NCI-H748 (cell line): ENCODE measurements at regions not wholly inside any gene's neighbourhood (a gene's known extent, or its start where the extent isn't known, plus 50 kb on each side); places are given as distances from the start of the nearest gene placed in this dataset.
"Not testable (repeated sequence)": the region's sequence is repeated elsewhere in the genome, so short reads cannot be mapped to it uniquely, and the experiment has no call there.

Source experiments
- DNase-seq: peaks from one replicate; lab custom pipeline; 2025; ENCODE audit not compliant: unreplicated experiment; lab: John Stamatoyannopoulos, UW

DNA sequence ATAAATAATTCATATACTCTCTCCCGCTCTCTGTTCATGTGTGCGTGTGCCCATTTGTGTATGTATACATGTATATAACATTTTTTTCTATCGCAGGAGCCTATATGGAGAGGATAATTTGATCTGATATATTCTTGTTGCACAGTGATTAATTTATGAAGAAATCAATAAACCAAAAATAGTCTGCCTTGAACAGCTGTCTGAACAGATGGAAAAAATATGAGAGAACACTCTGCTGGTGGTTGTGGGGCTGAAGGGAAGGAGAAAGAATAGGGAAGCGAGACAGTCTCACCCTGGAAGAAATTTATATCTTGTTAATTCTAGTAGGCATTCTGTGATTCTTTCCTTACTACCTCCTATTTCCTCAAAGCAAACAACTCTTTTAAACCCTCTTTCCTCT lies 96.6 kb upstream of the B3GAT2 start:
- no peak for DNase-seq

DNA sequence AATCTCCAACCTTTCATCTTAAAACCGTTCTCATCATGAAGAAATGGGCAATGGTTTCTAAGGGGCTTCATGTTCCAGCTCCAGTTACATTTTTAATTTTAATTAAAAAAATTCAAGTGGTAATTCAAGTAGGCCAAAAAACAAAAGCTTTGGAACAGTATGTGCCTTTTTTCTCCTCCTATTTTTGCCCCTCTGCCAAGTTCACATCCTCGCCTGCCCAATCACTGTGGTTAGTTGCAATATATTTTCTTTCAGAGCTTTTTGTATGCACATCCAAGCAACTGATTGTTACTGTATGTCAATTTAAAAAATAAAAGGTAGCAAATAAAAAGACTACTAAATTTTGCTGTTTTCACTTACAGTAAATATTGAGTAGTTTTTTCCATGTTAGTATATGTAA lies 99.8 kb upstream of the B3GAT2 start:
- no peak for DNase-seq

DNA sequence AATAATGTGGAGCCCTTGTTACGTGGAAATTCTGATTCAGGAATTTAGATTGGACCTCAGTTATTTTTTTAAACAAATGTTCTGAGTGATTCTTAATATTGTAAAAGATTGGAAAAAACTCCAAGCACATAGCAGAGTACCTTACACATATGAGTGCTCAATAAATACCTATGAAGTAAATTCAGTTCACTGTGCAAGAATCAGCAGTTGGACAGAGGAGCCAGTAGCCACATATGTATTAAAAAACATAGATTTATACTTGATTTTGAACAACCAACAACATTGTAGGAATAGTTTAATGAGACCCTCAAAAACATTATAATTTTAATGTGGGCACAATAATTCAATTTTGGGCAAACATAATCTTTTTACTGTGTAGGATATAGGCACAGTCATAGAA lies 109.3 kb upstream of the B3GAT2 start:
- no peak for DNase-seq

DNA sequence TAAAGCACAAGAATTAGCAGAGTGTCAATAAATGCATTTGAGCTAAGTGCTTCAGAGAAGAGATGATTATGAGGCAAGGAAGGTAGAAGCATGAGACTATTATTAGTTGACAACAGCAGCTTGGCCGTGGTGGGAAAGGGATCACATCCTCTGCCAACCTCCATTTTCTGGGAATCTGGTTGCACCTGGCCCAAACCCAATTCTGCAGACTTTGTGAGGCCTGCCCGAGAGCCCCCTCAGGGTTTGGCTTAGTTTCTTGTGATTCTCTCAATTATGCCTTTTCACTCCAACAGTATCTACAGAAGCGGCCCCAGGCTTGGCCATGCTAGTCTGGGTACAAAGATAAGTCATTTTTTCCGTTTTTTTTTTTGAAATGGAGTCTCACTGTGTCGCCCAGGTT lies 111.0 kb upstream of the B3GAT2 start:
- DNase-seq: no peak

DNA sequence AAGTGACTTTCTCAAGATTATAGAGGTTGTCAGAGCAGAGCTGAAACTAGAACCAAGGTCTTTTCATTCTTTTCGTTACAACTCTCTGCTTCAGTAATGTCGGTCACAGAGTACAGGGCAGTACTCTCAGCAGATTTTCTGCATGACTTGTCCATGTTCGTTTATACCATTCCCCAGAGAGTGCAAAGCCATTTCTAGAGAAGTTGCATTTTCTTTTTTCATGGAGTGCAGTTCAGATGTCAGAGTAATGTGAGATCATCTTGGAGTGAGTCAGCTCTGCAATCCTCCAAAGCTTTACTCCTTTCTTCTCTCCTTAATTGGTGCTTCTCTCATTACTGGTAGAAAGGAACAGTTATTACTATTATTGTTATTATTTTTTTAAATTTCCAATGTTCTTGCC lies 115.6 kb upstream of the B3GAT2 start:
- DNase-seq: no peak

DNA sequence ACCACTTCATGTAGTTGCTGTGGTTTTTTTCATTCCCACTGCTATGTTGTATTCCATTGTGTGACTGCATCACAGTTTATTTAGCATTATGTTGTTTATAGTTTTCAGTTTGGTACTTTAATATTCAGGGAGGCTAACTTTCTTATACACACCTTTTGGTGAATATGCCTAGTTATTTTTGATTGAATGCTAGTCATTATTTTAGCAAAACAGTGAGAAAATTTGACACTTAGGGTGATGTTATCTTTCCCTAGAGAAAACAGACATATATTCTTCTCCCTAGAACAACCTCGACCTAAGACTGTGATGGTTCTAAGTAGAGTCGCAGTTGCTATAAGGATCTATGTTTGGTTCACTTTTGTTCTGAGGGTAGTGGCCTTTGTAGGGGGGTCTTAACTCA lies 120.8 kb upstream of the B3GAT2 start:
- no peak for DNase-seq

DNA sequence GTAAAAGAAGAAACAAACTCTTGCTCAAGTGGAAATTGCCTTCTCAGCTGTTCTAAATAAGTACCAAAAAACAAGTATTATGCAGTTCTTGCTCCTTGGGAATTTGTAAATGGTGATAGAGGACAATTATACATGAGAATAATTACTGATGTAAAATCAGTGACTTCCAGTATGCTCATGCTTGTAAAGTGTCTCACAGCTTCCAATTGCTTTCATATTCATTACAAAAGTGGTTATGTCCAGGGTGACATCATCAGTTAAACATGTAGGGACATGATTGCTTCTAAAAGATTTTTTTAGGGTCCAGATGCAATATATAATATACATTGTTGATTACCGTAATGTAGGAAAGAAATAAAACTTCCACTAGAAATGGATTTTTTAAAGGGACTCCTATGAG lies 122.8 kb upstream of the B3GAT2 start:
- DNase-seq: no peak

DNA sequence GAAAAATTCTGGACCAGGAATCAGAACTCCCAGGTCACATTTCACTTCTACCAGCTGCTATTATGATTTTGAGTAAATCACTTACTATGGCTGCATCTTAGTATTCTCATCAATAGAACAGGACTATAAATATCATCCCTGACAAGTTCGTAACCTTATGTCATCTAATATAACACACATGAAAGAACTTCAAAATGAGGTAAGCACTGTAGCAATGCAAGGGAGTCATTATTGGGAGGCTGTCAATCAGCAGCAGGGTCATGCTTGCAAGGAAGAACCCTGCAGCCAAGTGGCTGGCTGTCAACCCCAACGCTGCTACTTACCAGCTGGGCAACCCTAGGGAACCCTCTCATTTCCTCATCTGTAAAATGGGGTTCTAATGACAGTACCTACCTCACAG lies 123.3 kb upstream of the B3GAT2 start:
- DNase-seq: no peak

DNA sequence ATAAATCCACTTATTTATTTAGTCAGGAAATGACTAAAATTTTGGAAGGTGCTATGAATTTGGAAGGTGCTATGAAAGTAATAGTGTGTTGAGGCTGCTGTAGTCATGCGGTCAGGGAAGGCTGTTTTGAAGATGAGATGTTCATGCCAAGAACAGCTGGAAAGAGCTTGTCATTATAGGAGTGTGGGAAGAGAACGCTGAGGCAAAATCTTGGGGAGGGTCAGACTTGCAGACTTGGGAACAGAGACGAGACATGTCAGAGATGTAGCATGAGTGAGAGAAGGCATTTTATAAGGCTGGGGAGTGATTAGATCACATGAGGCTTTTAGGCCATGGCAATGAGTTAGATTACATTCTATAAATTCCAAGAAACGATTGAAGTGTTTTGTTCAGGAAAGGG lies 124.0 kb upstream of the B3GAT2 start:
- DNase-seq: no peak

DNA sequence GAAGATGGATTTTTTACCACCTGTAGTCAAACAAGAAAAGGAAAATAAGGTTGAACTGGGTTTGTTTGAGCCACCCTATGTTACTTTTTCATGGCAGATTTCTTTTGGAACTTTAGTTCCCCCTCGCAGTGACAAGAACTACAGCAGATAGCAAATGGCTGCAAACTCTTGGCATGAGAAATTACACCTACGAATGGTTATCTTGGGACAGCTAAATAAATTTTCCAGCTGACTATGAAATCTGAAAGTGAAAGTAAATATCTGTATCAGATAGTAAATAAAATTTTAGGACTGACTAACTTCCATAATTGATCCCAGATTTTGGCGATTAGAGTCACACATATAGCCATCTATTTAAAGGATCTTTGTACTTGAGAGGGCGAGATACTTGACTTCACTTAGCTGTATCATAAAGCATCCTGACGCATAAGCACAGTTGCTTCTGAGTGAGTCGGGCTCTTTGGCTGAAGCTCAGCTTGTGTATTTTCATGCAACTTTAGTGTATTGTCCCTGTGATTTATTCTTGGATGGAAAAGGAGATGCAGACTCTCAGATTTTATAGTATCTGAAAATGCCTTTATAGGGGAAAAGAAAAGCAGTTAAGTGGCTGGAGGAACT lies 125.3 kb upstream of the B3GAT2 start:
- DNase-seq: no peak

DNA sequence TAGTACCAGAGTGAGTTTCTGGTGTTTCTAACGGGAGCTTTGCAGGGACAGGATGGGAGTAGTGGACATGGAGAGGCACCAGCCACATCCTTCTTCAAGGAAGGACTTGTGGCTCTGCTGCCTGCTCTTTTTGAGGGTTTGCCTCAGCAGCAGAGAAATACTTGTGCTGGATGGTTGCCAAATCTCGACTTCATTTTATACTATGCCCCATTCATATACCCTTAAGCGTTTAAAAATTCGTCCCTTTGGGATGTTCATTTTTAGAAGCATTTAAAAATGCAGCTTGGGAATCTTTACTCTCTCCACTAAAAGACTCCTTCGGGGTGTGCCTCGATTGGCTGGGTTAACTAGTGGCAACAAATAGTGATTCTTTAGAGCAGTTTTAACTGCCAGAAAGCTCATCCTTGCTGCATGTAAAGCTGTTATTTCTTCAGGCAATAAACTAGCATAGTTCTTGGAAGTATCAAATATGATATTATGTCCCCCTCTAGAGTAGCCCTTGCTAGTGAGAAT lies 126.5 kb upstream of the B3GAT2 start:
- no peak for DNase-seq

DNA sequence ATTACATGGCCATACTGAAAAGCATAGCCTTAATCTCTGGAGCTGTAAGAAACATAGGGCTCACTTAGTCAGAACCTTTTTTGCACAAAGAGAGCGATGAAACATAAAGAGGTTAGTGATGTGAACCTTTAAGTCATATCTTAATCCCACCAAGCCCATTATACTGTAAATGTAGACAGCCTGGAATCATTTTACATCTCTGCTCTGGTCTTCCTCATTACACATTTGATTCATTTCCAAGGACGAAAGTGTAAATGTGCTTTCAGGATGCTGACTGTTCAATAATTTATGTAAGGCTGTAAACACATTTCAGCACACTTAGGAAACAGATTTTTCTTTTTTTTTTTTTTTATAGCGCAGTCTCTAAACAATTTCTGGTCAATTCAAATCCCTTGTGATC lies 131.3 kb upstream of the B3GAT2 start:
- no peak for DNase-seq

DNA sequence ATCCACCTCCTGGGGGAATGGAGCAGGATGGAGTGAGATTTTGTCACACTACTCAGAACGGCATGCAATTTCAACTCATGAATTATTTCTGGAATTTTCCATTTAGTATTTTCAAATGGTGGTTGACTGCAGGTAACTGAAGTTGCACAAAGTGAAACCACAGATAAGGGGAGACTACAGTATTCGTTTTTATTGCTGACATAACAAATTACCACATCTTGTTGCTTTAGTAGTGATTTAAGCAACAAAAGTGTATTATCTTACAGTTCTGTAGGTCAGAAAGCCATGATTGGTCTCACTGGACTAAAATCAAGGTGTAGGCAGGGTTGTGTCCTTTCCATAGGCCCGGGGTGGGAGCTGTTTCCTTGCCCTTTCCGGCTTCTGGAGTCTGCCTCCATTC lies 133.4 kb upstream of the B3GAT2 start:
- no peak for DNase-seq

DNA sequence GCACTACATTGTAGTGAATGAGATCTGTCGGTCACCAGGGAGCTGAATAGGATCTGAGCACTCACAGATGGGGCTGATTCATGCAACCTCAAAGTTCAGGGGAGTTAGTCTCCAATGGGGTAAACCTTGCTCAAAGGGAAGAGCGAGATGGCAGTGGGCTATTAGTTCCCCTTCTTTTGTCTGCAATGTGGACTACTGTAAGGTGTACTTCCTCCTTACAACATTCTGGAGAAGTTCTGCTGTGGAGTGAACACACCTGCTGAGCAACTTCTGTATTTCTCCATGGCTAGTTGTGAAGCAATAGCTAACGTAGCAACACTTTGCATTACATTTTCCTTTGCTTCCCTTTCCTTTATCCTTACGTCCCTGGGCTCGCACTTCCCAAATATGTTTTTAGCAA lies 134.3 kb upstream of the B3GAT2 start:
- DNase-seq: no peak

DNA sequence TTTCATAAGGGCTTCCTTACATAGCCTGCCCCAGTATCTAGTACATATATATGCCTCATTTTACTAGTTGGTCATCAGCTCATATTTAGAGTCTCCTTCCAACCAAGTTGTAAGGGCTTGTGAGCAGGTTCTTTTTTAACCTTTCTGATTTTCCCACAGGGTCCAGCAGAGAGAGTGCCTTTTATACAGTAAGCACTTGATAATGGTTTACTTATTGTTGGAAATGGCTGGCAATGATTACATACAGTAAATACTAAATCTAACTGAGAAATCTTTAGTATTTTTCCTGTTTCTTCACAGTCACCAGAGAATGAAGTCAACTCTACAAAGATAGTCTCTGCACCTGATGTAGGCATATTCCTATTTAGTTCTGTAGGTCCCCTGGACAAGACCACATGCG lies 135.1 kb upstream of the B3GAT2 start:
- DNase-seq: no peak

DNA sequence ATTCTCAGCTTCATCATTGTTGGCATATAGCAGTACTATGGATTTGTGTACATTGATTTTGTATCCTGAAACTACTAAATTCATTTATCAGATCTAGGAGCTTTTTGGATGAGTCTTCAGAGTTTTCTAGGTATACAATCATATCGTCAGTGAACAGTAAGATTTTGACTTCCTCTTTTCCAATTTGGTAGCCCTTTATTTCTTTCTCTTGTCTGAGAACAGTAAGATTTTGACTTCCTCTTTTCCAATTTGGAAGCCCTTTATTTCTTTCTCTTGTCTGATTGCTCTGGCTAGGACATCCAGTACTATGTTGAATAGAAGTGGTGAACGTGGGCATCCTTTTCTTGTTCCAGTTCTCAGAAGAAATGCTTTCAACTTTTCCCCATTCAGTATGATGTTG lies 140.4 kb upstream of the B3GAT2 start:
- DNase-seq: not testable (repeated sequence)

DNA sequence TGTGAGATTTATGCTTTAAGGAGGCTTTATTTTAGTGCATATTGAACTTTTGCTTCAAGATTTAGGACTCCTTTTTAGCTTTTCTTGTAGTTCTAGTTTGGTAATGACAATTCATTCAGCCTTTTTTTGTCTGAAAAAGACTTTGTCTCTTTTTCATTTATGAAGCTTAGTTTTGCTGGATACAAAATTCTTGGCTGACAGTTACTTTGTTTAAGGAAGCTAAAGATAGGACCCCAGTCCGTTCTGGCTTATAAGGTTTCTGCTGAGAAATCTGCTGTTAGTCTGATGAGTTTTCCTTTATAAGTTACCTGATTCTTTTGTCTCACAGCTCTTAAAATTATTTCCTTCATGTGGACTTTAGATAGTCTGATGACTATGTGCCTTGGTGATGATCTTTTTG lies 142.8 kb upstream of the B3GAT2 start:
- DNase-seq: no peak

DNA sequence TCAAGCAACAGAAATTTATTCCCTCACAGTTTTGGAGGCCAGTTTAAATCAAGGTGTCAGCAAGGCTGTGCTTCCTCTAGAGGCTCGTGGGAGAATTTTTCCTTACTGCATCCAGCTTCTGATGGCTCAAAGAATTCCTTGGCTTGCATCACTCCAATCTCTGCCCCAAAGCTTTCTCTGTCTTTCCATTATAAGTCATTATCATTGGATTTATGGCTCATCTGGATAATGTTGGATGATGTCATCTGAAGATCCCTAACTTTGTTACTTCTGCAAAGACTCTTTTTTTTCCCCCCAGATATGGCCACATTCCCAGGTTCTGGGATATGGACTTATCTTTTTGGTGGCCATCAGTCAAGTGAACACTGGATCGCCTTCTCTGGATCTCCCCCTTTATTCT lies 146.3 kb upstream of the B3GAT2 start:
- no peak for DNase-seq

DNA sequence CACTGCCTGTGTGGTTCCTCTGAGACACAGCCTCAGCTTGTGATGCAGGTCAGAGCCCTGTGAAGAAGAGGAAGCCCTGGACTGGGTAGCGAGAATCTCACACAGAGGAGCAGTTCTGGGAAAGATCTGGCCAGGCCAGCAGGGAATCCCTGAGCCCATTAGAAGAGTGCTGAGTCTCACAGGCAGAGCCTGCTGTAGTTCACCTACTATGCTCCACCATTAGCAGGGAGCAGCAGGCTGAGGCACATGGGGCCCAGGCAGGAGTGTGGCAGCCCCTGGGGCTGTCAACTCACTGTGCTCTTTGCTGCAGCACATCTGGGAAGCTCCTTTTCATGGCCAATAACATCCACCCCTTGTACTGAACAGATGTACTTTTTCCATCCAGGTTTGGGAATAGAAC lies 146.8 kb upstream of the B3GAT2 start:
- no peak for DNase-seq

DNA sequence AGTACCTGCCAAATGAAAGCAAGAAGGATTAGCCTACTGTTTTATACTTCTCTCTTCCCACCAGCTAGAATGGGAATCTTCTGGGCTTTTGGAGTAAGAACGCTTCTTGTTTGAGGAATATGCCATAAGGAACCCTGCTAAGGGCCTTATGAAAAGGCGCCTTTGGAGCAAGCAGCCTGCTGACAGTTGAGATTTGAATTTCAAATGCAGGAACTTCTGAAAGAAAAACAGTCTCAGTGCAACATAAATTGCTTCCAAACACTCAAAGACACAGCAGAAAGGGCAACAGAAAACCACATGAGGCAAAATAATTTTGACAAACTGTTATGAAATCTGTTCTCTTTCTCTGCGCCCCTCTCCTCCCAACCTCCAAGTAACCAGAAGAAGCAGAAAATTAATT lies 149.4 kb upstream of the B3GAT2 start:
- DNase-seq: no peak

DNA sequence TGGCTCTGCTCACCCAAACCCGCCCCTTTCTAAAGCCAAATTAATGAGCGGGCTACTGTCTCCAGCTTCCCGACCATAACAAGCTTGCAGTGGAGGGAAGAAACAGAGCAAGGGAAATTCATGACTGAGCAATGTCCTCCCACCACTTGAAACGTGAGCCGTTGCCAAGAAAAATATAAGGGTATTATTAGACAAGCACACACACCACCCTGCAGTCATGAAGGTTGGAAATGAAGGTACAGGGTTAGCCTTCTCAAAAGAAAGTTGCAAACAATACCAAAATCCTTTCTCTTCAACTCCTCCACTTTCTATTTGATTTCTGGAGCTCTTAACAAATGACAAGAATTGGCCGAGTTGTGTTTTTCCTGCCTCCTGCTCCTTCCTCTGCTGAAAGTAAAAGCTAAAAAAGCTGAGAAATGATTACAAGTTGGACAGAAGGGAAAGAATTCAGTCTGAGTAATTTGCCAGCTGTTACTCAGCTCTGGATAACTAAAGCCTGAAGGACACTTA lies 151.1 kb upstream of the B3GAT2 start:
- peak; percentile 89 for DNase-seq

DNA sequence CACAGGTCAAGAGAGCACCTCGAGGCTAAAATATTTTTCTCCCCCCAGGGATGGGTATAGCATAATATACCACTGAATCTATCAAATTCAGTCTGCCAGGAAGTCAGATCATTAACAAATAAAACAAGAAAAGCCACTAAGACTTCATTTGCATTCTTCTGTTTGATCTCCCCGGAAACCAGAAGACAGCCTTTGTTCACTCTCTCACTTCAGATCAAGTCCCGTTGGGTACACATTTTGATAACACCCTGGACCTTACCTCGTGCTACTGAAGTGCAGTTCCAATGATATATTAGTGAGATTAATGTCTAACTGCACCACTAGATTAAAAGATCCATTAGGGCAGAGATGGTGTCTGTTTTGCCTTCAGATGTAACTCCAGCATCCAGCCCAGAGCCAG lies 157.7 kb upstream of the B3GAT2 start:
- peak; percentile 78 for DNase-seq

DNA sequence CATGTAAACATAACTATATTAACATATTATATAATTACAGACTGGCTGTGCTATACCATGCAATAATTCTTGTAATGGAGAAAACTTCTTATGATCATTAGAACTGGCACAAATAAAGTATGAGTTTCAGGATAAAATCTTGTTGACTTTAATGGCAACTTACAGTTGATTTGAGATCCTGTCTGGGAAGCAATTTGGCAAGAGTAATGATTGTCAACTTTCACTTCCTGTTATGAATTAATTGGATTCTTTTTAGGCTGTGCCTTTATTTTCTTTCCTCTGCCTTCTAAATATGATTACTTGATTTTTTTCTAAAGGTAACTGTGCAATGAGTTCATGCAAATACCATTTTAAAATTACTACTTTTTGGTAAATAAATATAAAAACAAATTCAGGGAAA lies 158.1 kb upstream of the B3GAT2 start:
- peak; percentile 32 for DNase-seq
